H1 (cell line): ENCODE measurements at regions not wholly inside any gene's neighbourhood (a gene's known extent, or its start where the extent isn't known, plus 50 kb on each side); places are given as distances from the start of the nearest gene placed in this dataset.

Source experiments
- CTCF ChIA-PET: fragments of 300-600 bp; sonication (Branson Sonifier 250); formaldehyde crosslinking; loops from one replicate; lab custom pipeline; 2021; ENCODE audit not compliant: partially characterized antibody; lab: Charles Lee
- POLR2A ChIA-PET: fragments of 300-600 bp; sonication (Branson Sonifier 250); formaldehyde crosslinking; loops from one replicate; lab custom pipeline; 2021; ENCODE audit warnings: inconsistent platforms; ENCODE audit not compliant: partially characterized antibody; lab: Charles Lee
- DNase-seq, 2 experiments: peaks; one replicate each; pipeline versions ENCODE4 v3.0.0 to v3.0.0-alpha.2; 2010 to 2022; ENCODE audit warnings: low spot score in 2 of 2, low read depth in 1 of 2, mixed read lengths in 1 of 2
- FAIRE-seq: peaks from 2 replicates; lab custom pipeline; 2011; peaks lifted over from hg19 to GRCh38; lab: Jason Lieb, UNC
- H2AFZ ChIP-seq: 2 replicates; pipeline ENCODE4 v1.8.1; 2012; ENCODE audit warnings: low read length, inconsistent platforms
- H2AK5ac ChIP-seq: 2 replicates; pipeline ENCODE4 v1.6.1; 2013; ENCODE audit warnings: low read depth, low read length
- H2BK120ac ChIP-seq: replicated peaks from 2 replicates; pipeline ENCODE3; 2013; ENCODE audit warnings: low read depth, low read length, inconsistent platforms
- H2BK12ac ChIP-seq: 2 replicates; pipeline ENCODE4 v1.6.1; 2013; ENCODE audit warnings: low read depth, low read length
- H2BK15ac ChIP-seq: 2 replicates; pipeline ENCODE4 v1.6.1; 2013; ENCODE audit warnings: low read length
- H2BK20ac ChIP-seq: 2 replicates; pipeline ENCODE4 v1.6.1; 2013; ENCODE audit warnings: low read length
- H2BK5ac ChIP-seq: 2 replicates; pipeline ENCODE4 v1.6.1; 2013; ENCODE audit warnings: low read depth, low read length
- H3K14ac ChIP-seq: 2 replicates; pipeline ENCODE4 v1.6.1; 2013; ENCODE audit warnings: inconsistent platforms; ENCODE audit not compliant: insufficient read length
- H3K18ac ChIP-seq: 2 replicates; pipeline ENCODE4 v1.6.1; 2013; ENCODE audit warnings: low read length; ENCODE audit errors: extremely low read depth
- H3K23ac ChIP-seq: 2 replicates; pipeline ENCODE4 v1.6.1; 2013; ENCODE audit warnings: inconsistent platforms; ENCODE audit not compliant: insufficient read length
- H3K23me2 ChIP-seq: 2 replicates; pipeline ENCODE4 v1.6.1; 2013; ENCODE audit warnings: low read depth, low read length
- H3K27ac ChIP-seq: 2 replicates; pipeline ENCODE4 v1.6.1; 2011; ENCODE audit warnings: low read depth, low read length, inconsistent platforms
- H3K27me3 ChIP-seq, 4 experiments: replicated peaks in 1 of 4; 1 replicate in 1 of 4; 2 replicates in 3 of 4; pipeline versions ENCODE4 v1.6.1 to v1.8.1; 2011 to 2013; ENCODE audit warnings: low read length in 3 of 4, mild to moderate bottlenecking in 3 of 4, inconsistent platforms in 2 of 4, mixed read lengths in 2 of 4, moderate library complexity in 1 of 4; ENCODE audit not compliant: control insufficient read depth in 3 of 4, insufficient read depth in 3 of 4; ENCODE audit errors: extremely low read depth in 1 of 4
- H3K36me3 ChIP-seq, 4 experiments: 2 replicates each; pipeline versions ENCODE4 v1.6.1 to v1.8.1; 2011 to 2013; ENCODE audit warnings: mild to moderate bottlenecking in 4 of 4, low read length in 3 of 4, moderate library complexity in 2 of 4, control low read depth in 1 of 4, inconsistent platforms in 1 of 4; ENCODE audit not compliant: insufficient read depth in 4 of 4, control insufficient read depth in 2 of 4
- H3K4ac ChIP-seq: replicated peaks from 2 replicates; pipeline ENCODE3; 2013; ENCODE audit warnings: low read length, low read depth, mixed read lengths, inconsistent platforms; ENCODE audit not compliant: insufficient read length
- H3K4me1 ChIP-seq, 4 experiments: replicated peaks in 1 of 4; 1 replicate in 1 of 4; 2 replicates in 3 of 4; pipeline versions ENCODE4 v1.6.1 to v1.8.1; 2011 to 2013; ENCODE audit warnings: low read length in 3 of 4, inconsistent platforms in 2 of 4, mixed read lengths in 1 of 4; ENCODE audit not compliant: insufficient read depth in 4 of 4, control insufficient read depth in 3 of 4
- H3K4me2 ChIP-seq, 2 experiments: 2 replicates each; pipeline versions ENCODE4 v1.6.1 to v1.8.1; 2011 to 2013; ENCODE audit warnings: low read depth in 2 of 2, low read length in 2 of 2, control low read depth in 1 of 2, inconsistent platforms in 1 of 2, mild to moderate bottlenecking in 1 of 2; ENCODE audit not compliant: insufficient read depth in 1 of 2
- H3K4me3 ChIP-seq, 4 experiments: fragments of 200-600, 300-600 bp in 1 of 4; sonication (generic), shearing (Covaris generic), sonication (Bioruptor Twin) in 1 of 4; 2 replicates each; pipeline versions ENCODE4 v1.5.1 to v1.8.1; 2011 to 2016; ENCODE audit warnings: low read length in 4 of 4, low read depth in 3 of 4, control low read depth in 2 of 4, inconsistent platforms in 2 of 4, mild to moderate bottlenecking in 2 of 4, mixed read lengths in 1 of 4, moderate library complexity in 1 of 4; ENCODE audit not compliant: insufficient read depth in 2 of 4; ENCODE audit errors: extremely low read depth in 1 of 4
- H3K56ac ChIP-seq: replicated peaks from 2 replicates; pipeline ENCODE3; 2013; ENCODE audit warnings: low read depth, mild to moderate bottlenecking, mixed read lengths, low read length, inconsistent platforms; ENCODE audit not compliant: insufficient read length
- H3K79me1 ChIP-seq: 2 replicates; pipeline ENCODE4 v1.6.1; 2013; ENCODE audit warnings: low read depth, low read length, control low read depth
- H3K79me2 ChIP-seq, 2 experiments: 2 replicates each; pipeline versions ENCODE4 v1.6.1 to v1.8.1; 2012 to 2013; ENCODE audit warnings: low read length in 2 of 2, mild to moderate bottlenecking in 2 of 2, inconsistent platforms in 1 of 2; ENCODE audit not compliant: insufficient read depth in 2 of 2, control insufficient read depth in 1 of 2
- H3K9ac ChIP-seq, 4 experiments: replicated peaks in 1 of 4; 1 replicate in 1 of 4; 2 replicates in 3 of 4; pipeline versions ENCODE4 v1.6.1 to v1.8.1; 2011 to 2013; ENCODE audit warnings: low read depth in 3 of 4, low read length in 3 of 4, control low read depth in 2 of 4, mild to moderate bottlenecking in 2 of 4, moderate library complexity in 2 of 4, inconsistent platforms in 1 of 4; ENCODE audit errors: extremely low read depth in 1 of 4
- H3K9me3 ChIP-seq, 2 experiments: 2 replicates each; pipeline versions ENCODE4 v1.6.1 to v1.8.1; 2012 to 2013; ENCODE audit warnings: mild to moderate bottlenecking in 2 of 2, moderate library complexity in 2 of 2, control low read depth in 1 of 2, inconsistent platforms in 1 of 2, low read depth in 1 of 2, low read length in 1 of 2, mixed read lengths in 1 of 2; ENCODE audit not compliant: insufficient read depth in 2 of 2
- H4K20me1 ChIP-seq, 2 experiments: replicated peaks in 1 of 2; 2 replicates each; pipeline versions ENCODE3 to v1.8.1; 2011 to 2013; ENCODE audit warnings: inconsistent platforms in 2 of 2, low read length in 2 of 2, mild to moderate bottlenecking in 1 of 2; ENCODE audit not compliant: insufficient read depth in 2 of 2, control insufficient read depth in 1 of 2
- H4K5ac ChIP-seq: 2 replicates; pipeline ENCODE4 v1.6.1; 2013; ENCODE audit warnings: low read length, low read depth, mixed read lengths, inconsistent platforms; ENCODE audit not compliant: insufficient read length
- H4K8ac ChIP-seq: 2 replicates; pipeline ENCODE4 v1.8.0; 2013; ENCODE audit warnings: mild to moderate bottlenecking, moderate library complexity, low read length, inconsistent platforms; ENCODE audit not compliant: insufficient read depth; ENCODE audit errors: extremely low read depth
- H4K91ac ChIP-seq: replicated peaks from 2 replicates; pipeline ENCODE3; 2013; ENCODE audit warnings: low read length, mixed read lengths, inconsistent platforms; ENCODE audit not compliant: insufficient read length
- KDM4A ChIP-seq: IDR thresholded peaks from one replicate; pipeline ENCODE4 v1.7.1; 2012; ENCODE audit warnings: low read depth, mild to moderate bottlenecking, moderate library complexity, low read length, inconsistent platforms; ENCODE audit not compliant: severe bottlenecking
- WGBS, 2 experiments: shearing (Covaris generic) in 1 of 2; methylation state at CpG; one replicate each; pipeline versions ENCODE4 v1.1.6 to v1.1.7; 2013 to 2015; ENCODE audit warnings: low lambda C conversion rate in 2 of 2, mixed read lengths in 2 of 2, inconsistent platforms in 1 of 2, low coverage in 1 of 2, missing lambda C conversion rate in 1 of 2; ENCODE audit not compliant: insufficient replicate concordance in 2 of 2, insufficient coverage in 1 of 2, insufficient read length in 1 of 2; ENCODE audit errors: extremely low coverage in 1 of 2, missing lambda C conversion rate in 1 of 2; 5-methylcytosine and 5-hydroxymethylcytosine counted together
- TF ChIP-seq, protein P1 (sequence below), 3 experiments: IDR thresholded peaks; 1 replicate in 2 of 3; 2 replicates in 1 of 3; pipeline versions ENCODE4 v1.5.1 to v1.6.1; 2011; ENCODE audit warnings: low read length in 3 of 3, mild to moderate bottlenecking in 3 of 3, inconsistent platforms in 2 of 3, low read depth in 1 of 3, moderate library complexity in 1 of 3; ENCODE audit not compliant: insufficient read depth in 1 of 3; ENCODE audit errors: control extremely low read depth in 1 of 3

DNA sequence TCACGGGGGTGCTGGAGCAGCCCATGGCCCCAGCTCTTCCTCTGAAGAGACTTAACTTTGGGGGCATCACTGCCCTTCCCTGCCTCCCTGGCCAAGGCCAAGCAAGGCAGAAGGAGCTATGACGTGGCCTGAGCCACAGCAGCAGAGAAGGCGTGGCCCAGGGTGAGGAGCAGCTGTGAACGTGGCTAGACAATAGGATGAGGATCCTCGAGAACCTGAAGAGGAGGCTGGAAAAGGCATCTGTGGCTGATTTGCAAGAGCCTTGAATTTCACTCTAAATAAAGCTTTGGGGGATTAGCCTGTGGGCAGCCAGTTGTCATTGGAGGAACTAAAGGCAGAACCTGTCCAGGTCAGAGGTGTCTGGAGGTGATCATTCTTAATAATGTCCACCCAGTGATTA lies 652.9 kb upstream of the ID2 start:
- Histone ChIP-seq H3K36me3 (no peaks in the 10 kb centered on the region), H3K14ac (no peak overlapping the region), H3K27ac (no peak overlapping the region), H3K79me2 (no peaks in the 10 kb centered on the region), H3K4me1 (no peaks in the 10 kb centered on the region), H4K8ac (no peak overlapping the region), H2BK5ac (no peak overlapping the region), H3K23me2 (no peaks in the 10 kb centered on the region), H2BK120ac (no peak overlapping the region), H3K4me2 (no peak overlapping the region), H3K4me3 (no peak overlapping the region), H3K56ac (no peak overlapping the region), H2AFZ (no peak overlapping the region), H3K23ac (no peak overlapping the region), H3K18ac (no peak overlapping the region), H2BK20ac (no peak overlapping the region), H3K9ac (no peak overlapping the region), H3K27me3 (0 out of 7 replicates have a peak, but pooled peaks cover 0 to 1% (median 0%) of the 10 kb centered on the region in 4 experiments), H3K9me3 (peaks cover 0 to 4% of the 10 kb centered on the region in 2 experiments; a peak in 1 of 4 replicates)
- ChIA-PET CTCF (no interaction called here), POLR2A (no interaction called here)
- DNase-seq: no peak
- WGBS, 2 experiments: 96% methylated on average over 5 of the region's 5 CpGs; no CpG with 5 or more reads in 1 of the 2 experiments
- TF ChIP-seq, protein P1, sequence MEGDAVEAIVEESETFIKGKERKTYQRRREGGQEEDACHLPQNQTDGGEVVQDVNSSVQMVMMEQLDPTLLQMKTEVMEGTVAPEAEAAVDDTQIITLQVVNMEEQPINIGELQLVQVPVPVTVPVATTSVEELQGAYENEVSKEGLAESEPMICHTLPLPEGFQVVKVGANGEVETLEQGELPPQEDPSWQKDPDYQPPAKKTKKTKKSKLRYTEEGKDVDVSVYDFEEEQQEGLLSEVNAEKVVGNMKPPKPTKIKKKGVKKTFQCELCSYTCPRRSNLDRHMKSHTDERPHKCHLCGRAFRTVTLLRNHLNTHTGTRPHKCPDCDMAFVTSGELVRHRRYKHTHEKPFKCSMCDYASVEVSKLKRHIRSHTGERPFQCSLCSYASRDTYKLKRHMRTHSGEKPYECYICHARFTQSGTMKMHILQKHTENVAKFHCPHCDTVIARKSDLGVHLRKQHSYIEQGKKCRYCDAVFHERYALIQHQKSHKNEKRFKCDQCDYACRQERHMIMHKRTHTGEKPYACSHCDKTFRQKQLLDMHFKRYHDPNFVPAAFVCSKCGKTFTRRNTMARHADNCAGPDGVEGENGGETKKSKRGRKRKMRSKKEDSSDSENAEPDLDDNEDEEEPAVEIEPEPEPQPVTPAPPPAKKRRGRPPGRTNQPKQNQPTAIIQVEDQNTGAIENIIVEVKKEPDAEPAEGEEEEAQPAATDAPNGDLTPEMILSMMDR (IDR thresholded peaks at IDR 0.05; ENCODE audit: control extremely low read depth in 1 of 3, insufficient read depth in 1 of 3, low read depth in 1 of 3, low read length in 3 of 3): no peak
- no peak for TF ChIP-seq KDM4A
- TF ChIP-seq, all 59 proteins: peak for 0
- H3K4ac ChIP-seq: no peak overlapping the region
- H3K79me1 ChIP-seq: no peaks in the 10 kb centered on the region
- no peak overlapping the region for H4K91ac ChIP-seq
- no peak overlapping the region for H2BK12ac ChIP-seq
- no peak for FAIRE-seq
- H2AK5ac ChIP-seq: no peak overlapping the region
- H2BK15ac ChIP-seq: no peak overlapping the region
- H4K5ac ChIP-seq: no peak overlapping the region
- no peaks in the 10 kb centered on the region for H4K20me1 ChIP-seq
